ENCODE measurements at regions not wholly inside any gene's neighbourhood (a gene's known extent, or its start where the extent isn't known, plus 50 kb on each side); places are given as distances from the start of the nearest gene placed in this dataset.

DNA sequence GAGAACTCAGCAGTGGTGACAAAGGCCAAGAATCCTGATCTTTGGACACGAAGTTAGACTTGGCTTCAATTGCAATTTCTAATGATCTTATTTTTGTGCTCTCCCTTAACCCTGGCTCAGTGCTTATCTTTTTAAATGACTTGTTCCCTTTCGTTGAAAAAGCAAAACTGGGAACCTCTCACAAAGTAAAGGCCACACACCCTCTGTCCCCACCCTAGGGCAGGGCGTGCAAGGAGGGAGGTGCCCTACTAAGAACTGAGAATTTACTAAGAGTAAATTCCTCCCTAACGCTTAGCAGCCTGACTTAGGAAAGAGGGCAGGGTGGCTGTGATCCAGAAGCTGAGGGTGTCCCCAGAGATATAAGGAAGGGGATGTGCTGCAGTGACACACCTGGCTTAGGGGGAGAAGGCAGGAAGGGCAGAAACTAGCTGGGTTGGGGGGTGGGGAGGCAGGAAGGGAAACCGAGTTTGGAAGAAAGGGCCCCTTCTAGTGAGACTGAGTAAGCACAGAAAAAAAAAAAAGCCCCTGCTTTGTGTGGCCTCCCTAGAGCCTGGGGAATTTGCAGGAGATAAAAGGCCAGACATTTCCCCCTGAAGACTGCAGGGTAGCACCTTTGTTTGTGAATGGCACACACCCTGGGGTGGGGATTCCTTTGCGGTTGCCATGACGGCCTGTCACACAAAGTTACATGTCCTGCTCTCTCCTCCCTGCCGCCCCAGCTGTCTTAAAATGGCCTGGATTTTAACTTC is 435.1 kb downstream of the EFNB2 start:
- intact Hi-C loops (cut with DNase I): no loop called here

DNA sequence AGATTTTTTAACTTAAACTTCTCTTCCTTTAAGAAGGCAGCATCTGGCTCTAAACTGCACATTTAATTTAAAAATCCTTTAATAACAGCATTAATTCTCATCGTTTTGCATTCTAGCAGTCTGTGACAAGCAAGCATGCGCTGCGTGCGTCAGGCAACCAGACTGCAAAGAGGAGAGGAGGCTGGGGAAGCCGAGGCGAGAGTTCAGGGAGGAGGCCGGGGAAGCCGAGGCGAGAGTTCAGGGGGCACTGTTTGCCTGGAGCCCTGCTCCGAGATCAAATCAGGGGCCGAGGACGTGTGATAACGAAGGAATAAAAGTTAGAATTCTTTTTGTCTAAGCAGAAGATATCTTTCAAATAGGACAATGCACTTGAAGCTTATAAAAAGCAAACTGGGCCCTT is 435.7 kb downstream of the EFNB2 start:
- no peak overlapping the region for H3K4me3 ChIP-seq
- intact Hi-C loops (cut with DNase I): no loop called here
- no peaks in the 10 kb centered on the region for H3K4me1 ChIP-seq (replicated peaks in 1 of 2)
- DNase-seq: no peak
- no peaks in the 10 kb centered on the region for H3K9me3 ChIP-seq (replicated peaks in 1 of 3)
- no peaks in the 10 kb centered on the region for H3K27me3 ChIP-seq
- TF ChIP-seq, protein P1, sequence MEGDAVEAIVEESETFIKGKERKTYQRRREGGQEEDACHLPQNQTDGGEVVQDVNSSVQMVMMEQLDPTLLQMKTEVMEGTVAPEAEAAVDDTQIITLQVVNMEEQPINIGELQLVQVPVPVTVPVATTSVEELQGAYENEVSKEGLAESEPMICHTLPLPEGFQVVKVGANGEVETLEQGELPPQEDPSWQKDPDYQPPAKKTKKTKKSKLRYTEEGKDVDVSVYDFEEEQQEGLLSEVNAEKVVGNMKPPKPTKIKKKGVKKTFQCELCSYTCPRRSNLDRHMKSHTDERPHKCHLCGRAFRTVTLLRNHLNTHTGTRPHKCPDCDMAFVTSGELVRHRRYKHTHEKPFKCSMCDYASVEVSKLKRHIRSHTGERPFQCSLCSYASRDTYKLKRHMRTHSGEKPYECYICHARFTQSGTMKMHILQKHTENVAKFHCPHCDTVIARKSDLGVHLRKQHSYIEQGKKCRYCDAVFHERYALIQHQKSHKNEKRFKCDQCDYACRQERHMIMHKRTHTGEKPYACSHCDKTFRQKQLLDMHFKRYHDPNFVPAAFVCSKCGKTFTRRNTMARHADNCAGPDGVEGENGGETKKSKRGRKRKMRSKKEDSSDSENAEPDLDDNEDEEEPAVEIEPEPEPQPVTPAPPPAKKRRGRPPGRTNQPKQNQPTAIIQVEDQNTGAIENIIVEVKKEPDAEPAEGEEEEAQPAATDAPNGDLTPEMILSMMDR (IDR thresholded peaks at IDR 0.05): no peak
- TF ChIP-seq POLR2A (IDR thresholded peaks at IDR 0.05): no peak
- H3K27ac ChIP-seq: no peak overlapping the region
- H3K36me3 ChIP-seq (replicated peaks in 1 of 2): no peaks in the 10 kb centered on the region
- WGBS, 4 donors: 63 to 86% (median 76%) methylated on average over 13 of the region's 13 CpGs

More for the DNA sequence above, 435.1 kb downstream of the EFNB2 start:
- TF ChIP-seq, protein P1 (IDR thresholded peaks at IDR 0.05): no peak
- TF ChIP-seq POLR2A (IDR thresholded peaks at IDR 0.05): no peak
- no peaks in the 10 kb centered on the region for H3K4me1 ChIP-seq (replicated peaks in 1 of 2)
- H3K9me3 ChIP-seq (replicated peaks in 1 of 3): no peaks in the 10 kb centered on the region
- no peak overlapping the region for H3K4me3 ChIP-seq
- no peak overlapping the region for H3K27ac ChIP-seq
- H3K36me3 ChIP-seq (replicated peaks in 1 of 2): no peaks in the 10 kb centered on the region
- WGBS, 4 donors: 48 to 62% (median 58%) methylated on average over 8 of the region's 8 CpGs
- DNase-seq: no peak
- H3K27me3 ChIP-seq: no peaks in the 10 kb centered on the region

DNA sequence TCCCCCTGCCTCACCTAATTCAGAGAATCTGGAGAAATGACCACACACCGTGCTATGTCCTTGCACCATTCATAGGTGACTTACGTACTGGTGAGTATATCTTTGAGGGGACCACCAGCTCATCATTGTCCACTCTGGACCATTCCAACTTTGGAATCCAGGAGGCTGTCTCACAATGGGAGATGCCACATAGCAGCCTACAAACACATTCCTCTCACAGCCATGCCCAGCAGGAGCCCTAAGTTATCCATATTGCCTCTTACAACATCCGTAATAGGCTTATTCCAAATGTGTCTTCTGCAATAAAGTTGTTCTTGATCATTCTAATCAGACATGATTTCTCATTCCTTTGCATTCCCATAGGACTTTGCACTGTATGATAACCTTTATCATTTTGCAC is 436.7 kb downstream of the EFNB2 start:
- Histone ChIP-seq H3K27ac (no peak overlapping the region), H3K27me3 (no peaks in the 10 kb centered on the region), H3K4me1 (replicated peaks in 1 of 2) (no peaks in the 10 kb centered on the region), H3K9me3 (replicated peaks in 1 of 3) (no peaks in the 10 kb centered on the region), H3K36me3 (replicated peaks in 1 of 2) (no peaks in the 10 kb centered on the region), H3K4me3 (no peak overlapping the region)
- TF ChIP-seq, protein P1 (IDR thresholded peaks at IDR 0.05): no peak
- no peak for TF ChIP-seq POLR2A (IDR thresholded peaks at IDR 0.05)
- DNase-seq: no peak
- intact Hi-C loops (cut with DNase I): no loop called here
- WGBS, 4 donors: 90 to 97% (median 94%) methylated on average over 3 of the region's 3 CpGs

DNA sequence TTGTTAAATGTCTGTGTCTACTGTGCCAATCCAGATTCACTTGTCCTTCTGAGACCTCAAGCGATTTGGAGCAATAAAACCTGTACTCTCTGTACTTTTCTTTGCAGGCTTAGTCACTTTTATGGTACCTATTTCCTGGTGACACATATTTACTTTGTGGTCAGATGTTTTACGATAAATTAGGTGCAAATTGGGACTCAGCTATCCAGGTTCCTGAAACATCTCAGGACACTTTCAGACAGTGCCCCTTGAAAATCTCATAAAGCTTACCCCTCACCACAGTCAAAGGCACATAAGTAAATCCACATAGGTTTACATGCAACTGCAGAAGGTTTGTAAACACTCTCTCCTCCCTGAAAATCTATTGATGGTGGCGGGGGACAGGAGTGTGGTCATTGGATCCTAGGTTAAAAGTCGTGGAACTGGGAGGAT is 438.8 kb downstream of the EFNB2 start:
- no peak overlapping the region for H3K27ac ChIP-seq
- H3K4me1 ChIP-seq (replicated peaks in 1 of 2): no peaks in the 10 kb centered on the region
- intact Hi-C loops (cut with DNase I): no loop called here
- no peak for DNase-seq
- H3K36me3 ChIP-seq (replicated peaks in 1 of 2): no peaks in the 10 kb centered on the region
- H3K4me3 ChIP-seq: no peak overlapping the region
- no peaks in the 10 kb centered on the region for H3K27me3 ChIP-seq
- no peaks in the 10 kb centered on the region for H3K9me3 ChIP-seq (replicated peaks in 1 of 3)
- TF ChIP-seq, protein P1 (IDR thresholded peaks at IDR 0.05): no peak
- TF ChIP-seq POLR2A (IDR thresholded peaks at IDR 0.05): no peak
- 67 to 80% (median 74%) methylated on average over 4 of the region's 4 CpGs for WGBS, 4 donors
